ENCODE measurements at regions not wholly inside any gene's neighbourhood (a gene's known extent, or its start where the extent isn't known, plus 50 kb on each side); places are given as distances from the start of the nearest gene placed in this dataset.

- H3K9ac ChIP-seq (ENCODE audit: low read depth, low read length) = no peak overlapping the region
- H2AFZ ChIP-seq (replicated peaks; ENCODE audit: low read length, poor library complexity) = no peak overlapping the region
- dilution Hi-C loops (cut with HindIII; ENCODE audit: low sequenced_read_pairs, unreplicated experiment) = no loop called here
- H2BK5ac ChIP-seq (ENCODE audit: low read depth, low read length, poor library complexity, severe bottlenecking) = no peak overlapping the region
- H3K4ac ChIP-seq (ENCODE audit: low read depth, low read length) = no peak overlapping the region
- no peak overlapping the region for H2BK20ac ChIP-seq (ENCODE audit: low read depth, low read length)
- no peak for TF ChIP-seq RAD21 (IDR thresholded peaks at IDR 0.05; ENCODE audit: low read length)
- TF ChIP-seq CEBPB (IDR thresholded peaks at IDR 0.05; ENCODE audit: low read depth, low read length) = no peak
- TF ChIP-seq CHD1 (IDR thresholded peaks at IDR 0.05; ENCODE audit: low read depth, low read length) = no peak
- TF ChIP-seq CTCF (conservative IDR thresholded peaks at IDR 0.05; ENCODE audit: low read depth, low read length) = no peak
- TF ChIP-seq NFE2L2 (IDR thresholded peaks at IDR 0.05; ENCODE audit: low read depth, low read length) = no peak
- no peak for TF ChIP-seq RCOR1 (IDR thresholded peaks at IDR 0.05; ENCODE audit: insufficient replicate concordance, low read length)
- ATAC-seq (ENCODE audit: low read depth) (no peak), DNase-seq (no peak)
- no peak overlapping the region for H3K23ac ChIP-seq (ENCODE audit: low read depth, low read length)
- H3K9me1 ChIP-seq (ENCODE audit: insufficient read depth, low read length) = no peaks in the 10 kb centered on the region
- no peaks in the 10 kb centered on the region for H3K79me1 ChIP-seq (ENCODE audit: low read depth in 1 of 2, low read length in 2 of 2)
- H3K18ac ChIP-seq (ENCODE audit: low read depth, low read length) = no peak overlapping the region
- in situ Hi-C loops (cut with MboI; ENCODE audit: low sequenced_read_pairs) = no loop called here
- CTCF ChIA-PET = interaction anchor here (0.6 kb wide), 1 partner anchor 1172 kb away, joined by 3 read pairs; no protein-coding TSS in a partner anchor
- no peak overlapping the region for H2AK5ac ChIP-seq (ENCODE audit: low read depth, low read length)
- intact Hi-C loops (cut with micrococcal nuclease) = no loop called here
- H3K4me2 ChIP-seq (ENCODE audit: low read depth, low read length) = no peak overlapping the region
- no TSS peak for BruUV-seq (replicated peaks)
- H2BK15ac ChIP-seq (ENCODE audit: low read depth, low read length) = no peak overlapping the region
- H4K8ac ChIP-seq (ENCODE audit: low read depth in 2 of 2, low read length in 2 of 2) = no peak overlapping the region
- no peak overlapping the region for H3K4me3 ChIP-seq (ENCODE audit: insufficient read depth, low read depth, low read length)
- no peaks in the 10 kb centered on the region for H3K36me3 ChIP-seq (ENCODE audit: control insufficient read depth, insufficient read depth, low read length)
- no CpG with 5 or more reads among the region's 1 CpG for WGBS, 2 experiments (ENCODE audit: extremely low coverage in 2 of 2, insufficient read length in 1 of 2)
- no peaks in the 10 kb centered on the region for H4K20me1 ChIP-seq (ENCODE audit: insufficient read depth, low read length)
- H3K56ac ChIP-seq (ENCODE audit: extremely low read depth, insufficient read depth, low read length) = no peak overlapping the region
- no peaks in the 10 kb centered on the region for H3K27me3 ChIP-seq (ENCODE audit: control insufficient read depth, insufficient read depth, low read length)
- H3K14ac ChIP-seq (replicated peaks; ENCODE audit: low read depth, low read length) = no peak overlapping the region
- H4K5ac ChIP-seq (ENCODE audit: low read depth, low read length) = no peak overlapping the region
- no peak overlapping the region for H2BK120ac ChIP-seq (ENCODE audit: low read depth, low read length)
- no peak overlapping the region for H4K91ac ChIP-seq (ENCODE audit: insufficient read depth, low read depth, low read length)
- H2AK9ac ChIP-seq (replicated peaks; ENCODE audit: low read depth, low read length, poor library complexity) = no peak overlapping the region
- POLR2A ChIA-PET (ENCODE audit: unreplicated experiment) = no interaction called here
- no peak overlapping the region for H3K27ac ChIP-seq (ENCODE audit: insufficient read depth, low read length)
- peaks cover 7% of the 10 kb centered on the region; the same call in 1 of the 2 replicates for H3K4me1 ChIP-seq (ENCODE audit: control insufficient read depth, insufficient read depth, low read length)
- no peaks in the 10 kb centered on the region for H3K9me3 ChIP-seq (ENCODE audit: control insufficient read depth, insufficient read depth, low read length)
Measured at GRCh38 chr19:31427857-31428256, 78.6 kb upstream of the TSHZ3 start.

Data from IMR-90 (cell line).